HG02588 (cell line): ENCODE measurements at regions not wholly inside any gene's neighbourhood (a gene's known extent, or its start where the extent isn't known, plus 50 kb on each side); places are given as distances from the start of the nearest gene placed in this dataset.

Experiments used
- ATAC-seq: cut with Tn5 transposase; IDR thresholded peaks from one replicate; pipeline ENCODE4 v1.9.1; 2021; ENCODE audit warnings: mild to moderate bottlenecking, moderate library complexity; ENCODE audit not compliant: unreplicated experiment

- no peak for ATAC-seq
Measured at GRCh38 chr2:43129676-43130547, 96.5 kb downstream of the ZFP36L2 start.

- ATAC-seq, result no peak
Measured at GRCh38 chr2:43128559-43128955, 97.8 kb downstream of the ZFP36L2 start.

- no peak for ATAC-seq
Measured at GRCh38 chr2:43127941-43128558, 98.4 kb downstream of the ZFP36L2 start.

- no peak for ATAC-seq
Measured at GRCh38 chr2:43127208-43127940, 99.0 kb downstream of the ZFP36L2 start.

- ATAC-seq, result no peak
Measured at GRCh38 chr2:43126817-43127207, 99.6 kb downstream of the ZFP36L2 start.

- ATAC-seq, result no peak
Measured at GRCh38 chr2:43125090-43125998, 101.1 kb downstream of the ZFP36L2 start.

- ATAC-seq, result no peak
Measured at GRCh38 chr2:43124687-43125057, 101.7 kb downstream of the ZFP36L2 start.

GRCh38 chr2:43123981-43124686, 102.3 kb downstream of the ZFP36L2 start:
- no peak for ATAC-seq

GRCh38 chr2:43123486-43123885, 102.9 kb downstream of the ZFP36L2 start:
- ATAC-seq, result no peak

- no peak for ATAC-seq
Measured at GRCh38 chr2:43123028-43123427, 103.4 kb downstream of the ZFP36L2 start.

- no peak for ATAC-seq
Measured at GRCh38 chr2:43121580-43122314, 104.7 kb downstream of the ZFP36L2 start.

- no peak for ATAC-seq
Measured at GRCh38 chr2:43119303-43119702, 107.1 kb downstream of the ZFP36L2 start.

GRCh38 chr2:43117521-43118143, 108.8 kb downstream of the ZFP36L2 start:
- no peak for ATAC-seq

- no peak for ATAC-seq
Measured at GRCh38 chr2:43116988-43117387, 109.4 kb downstream of the ZFP36L2 start.

GRCh38 chr2:43115881-43116280, 110.5 kb downstream of the ZFP36L2 start:
- ATAC-seq, result no peak

GRCh38 chr2:43114210-43114609, 112.2 kb downstream of the ZFP36L2 start:
- no peak for ATAC-seq

GRCh38 chr2:43111788-43112554, 114.4 kb downstream of the ZFP36L2 start:
- no peak for ATAC-seq

GRCh38 chr2:43110442-43110871, 115.9 kb downstream of the ZFP36L2 start:
- ATAC-seq, result no peak
